B cell (primary cell): ENCODE measurements at regions not wholly inside any gene's neighbourhood (a gene's known extent, or its start where the extent isn't known, plus 50 kb on each side); places are given as distances from the start of the nearest gene placed in this dataset.

Source experiments
- ATAC-seq: fragments of 200-7000 bp; cut with Tn5 transposase; one replicate; pipeline ENCODE4 v1.10.0; 2021; ENCODE audit warnings: low read depth, mild to moderate bottlenecking, moderate number of reproducible peaks, moderate library complexity
- CTCF ChIA-PET: fragments of 350-600 bp; sonication (Branson Sonifier 250); formaldehyde crosslinking; loops from one replicate; lab custom pipeline; 2021; ENCODE audit warnings: antibody characterized with exemption, inconsistent platforms; lab: Charles Lee
- POLR2A ChIA-PET: fragments of 350-600 bp; sonication (Branson Sonifier 250); formaldehyde crosslinking; loops from one replicate; lab custom pipeline; 2021; ENCODE audit warnings: antibody characterized with exemption; lab: Charles Lee
- DNase-seq: peaks from one replicate; pipeline ENCODE4 v3.0.0; 2013
- H2AFZ ChIP-seq: 2 replicates; pipeline ENCODE4 v1.6.1; 2012; ENCODE audit warnings: mild to moderate bottlenecking, low read depth, low read length; ENCODE audit not compliant: insufficient read depth, poor library complexity, severe bottlenecking
- H3K27ac ChIP-seq, 2 donors: 1 replicate in 1 of 2; 2 replicates in 1 of 2; pipeline ENCODE4 v1.5.1; 2012 to 2013; ENCODE audit warnings: low read length in 2 of 2, mild to moderate bottlenecking in 2 of 2, moderate library complexity in 1 of 2
- H3K27me3 ChIP-seq, 4 experiments: fragments of 200-600 bp in 1 of 4; sonication (generic) in 1 of 4; replicated peaks in 1 of 4; 1 replicate in 2 of 4; 2 replicates in 2 of 4; pipeline versions ENCODE4 v1.6.1 to v1.7.0; 2013 to 2016; ENCODE audit warnings: low read length in 3 of 4, mild to moderate bottlenecking in 2 of 4, mixed read lengths in 1 of 4, moderate library complexity in 1 of 4; ENCODE audit not compliant: insufficient read depth in 4 of 4, control insufficient read depth in 3 of 4; ENCODE audit errors: control extremely low read depth in 1 of 4
- H3K36me3 ChIP-seq, 2 experiments: replicated peaks in 1 of 2; 1 replicate in 1 of 2; 2 replicates in 1 of 2; pipeline versions ENCODE4 v1.6.1 to v1.7.1; 2013; ENCODE audit warnings: low read length in 1 of 2; ENCODE audit not compliant: insufficient read depth in 2 of 2, control insufficient read depth in 1 of 2; ENCODE audit errors: control extremely low read depth in 1 of 2, extremely low read depth in 1 of 2
- H3K4me1 ChIP-seq, 2 donors: fragments of 200-600 bp in 1 of 2; sonication (generic) in 1 of 2; 1 replicate in 1 of 2; 2 replicates in 1 of 2; pipeline versions ENCODE4 v1.5.1 to v1.6.1; 2013 to 2017; ENCODE audit warnings: low read length in 2 of 2; ENCODE audit not compliant: control insufficient read depth in 2 of 2, insufficient read depth in 2 of 2
- H3K4me2 ChIP-seq: replicated peaks from 2 replicates; pipeline ENCODE3; 2012; ENCODE audit warnings: mild to moderate bottlenecking, low read depth, low read length; ENCODE audit not compliant: poor library complexity, severe bottlenecking
- H3K4me3 ChIP-seq, 5 experiments: fragments of 200-600 bp in 1 of 5; sonication (generic) in 1 of 5; 1 replicate in 3 of 5; 2 replicates in 2 of 5; pipeline versions ENCODE4 v1.5.1 to v1.7.0; 2011 to 2016; ENCODE audit warnings: low read length in 4 of 5, mild to moderate bottlenecking in 4 of 5, low read depth in 2 of 5, control low read depth in 1 of 5, moderate library complexity in 1 of 5; ENCODE audit not compliant: insufficient read depth in 1 of 5; ENCODE audit errors: control extremely low read depth in 1 of 5, extremely low read depth in 1 of 5
- H3K79me2 ChIP-seq: fragments of 200-600 bp; sonication (generic); one replicate; pipeline ENCODE4 v1.6.0; 2016; ENCODE audit warnings: low read length; ENCODE audit not compliant: control insufficient read depth, insufficient read depth
- H3K9ac ChIP-seq: fragments of 200-600 bp; sonication (generic); 2 replicates; pipeline ENCODE4 v1.6.1; 2017; ENCODE audit warnings: mild to moderate bottlenecking, low read length, moderate library complexity
- H3K9me3 ChIP-seq, 3 donors: one replicate each; pipeline versions ENCODE4 v1.6.1 to v1.7.1; 2013; ENCODE audit warnings: low read length in 2 of 3; ENCODE audit not compliant: control insufficient read depth in 2 of 3, insufficient read depth in 1 of 3; ENCODE audit errors: control extremely low read depth in 1 of 3
- H4K20me1 ChIP-seq: 2 replicates; pipeline ENCODE4 v1.6.0; 2012; ENCODE audit warnings: mild to moderate bottlenecking, low read length; ENCODE audit not compliant: insufficient read depth, control insufficient read depth, poor library complexity, severe bottlenecking
- H3K27ac Mint-ChIP-seq: one replicate; pipeline ENCODE4 v1.8.0; 2021; ENCODE audit warnings: mixed read lengths
- H3K27me3 Mint-ChIP-seq: one replicate; pipeline ENCODE4 v1.8.0; 2021; ENCODE audit warnings: mixed read lengths
- H3K4me1 Mint-ChIP-seq: one replicate; pipeline ENCODE4 v1.8.0; 2021; ENCODE audit warnings: mixed read lengths
- H3K4me3 Mint-ChIP-seq: one replicate; pipeline ENCODE4 v1.8.0; 2021; ENCODE audit warnings: mixed read lengths
- H3K9me3 Mint-ChIP-seq: one replicate; pipeline ENCODE4 v1.8.0; 2022; ENCODE audit warnings: mixed read lengths; ENCODE audit not compliant: insufficient read depth
- EZH2 ChIP-seq: IDR thresholded peaks from 2 replicates; pipeline ENCODE4 v1.6.1; 2012; ENCODE audit warnings: borderline replicate concordance, low read depth, mild to moderate bottlenecking, moderate library complexity, low read length; ENCODE audit not compliant: insufficient read depth, poor library complexity, severe bottlenecking
- WGBS: methylation state at CpG from one replicate; pipeline ENCODE4 v1.1.5; 2013; ENCODE audit warnings: missing lambda C conversion rate; ENCODE audit not compliant: insufficient coverage; 5-methylcytosine and 5-hydroxymethylcytosine counted together
- intact Hi-C: fragments of 100-400 bp; cut with micrococcal nuclease; formaldehyde crosslinking; loops from one replicate; pipeline ENCODE4 v1.10.0; 2022
- TF ChIP-seq, protein P1 (sequence below): fragments of 200-600 bp; IDR thresholded peaks from one replicate; pipeline ENCODE4 v1.8.0; 2022; ENCODE audit warnings: antibody characterized with exemption, mild to moderate bottlenecking

DNA sequence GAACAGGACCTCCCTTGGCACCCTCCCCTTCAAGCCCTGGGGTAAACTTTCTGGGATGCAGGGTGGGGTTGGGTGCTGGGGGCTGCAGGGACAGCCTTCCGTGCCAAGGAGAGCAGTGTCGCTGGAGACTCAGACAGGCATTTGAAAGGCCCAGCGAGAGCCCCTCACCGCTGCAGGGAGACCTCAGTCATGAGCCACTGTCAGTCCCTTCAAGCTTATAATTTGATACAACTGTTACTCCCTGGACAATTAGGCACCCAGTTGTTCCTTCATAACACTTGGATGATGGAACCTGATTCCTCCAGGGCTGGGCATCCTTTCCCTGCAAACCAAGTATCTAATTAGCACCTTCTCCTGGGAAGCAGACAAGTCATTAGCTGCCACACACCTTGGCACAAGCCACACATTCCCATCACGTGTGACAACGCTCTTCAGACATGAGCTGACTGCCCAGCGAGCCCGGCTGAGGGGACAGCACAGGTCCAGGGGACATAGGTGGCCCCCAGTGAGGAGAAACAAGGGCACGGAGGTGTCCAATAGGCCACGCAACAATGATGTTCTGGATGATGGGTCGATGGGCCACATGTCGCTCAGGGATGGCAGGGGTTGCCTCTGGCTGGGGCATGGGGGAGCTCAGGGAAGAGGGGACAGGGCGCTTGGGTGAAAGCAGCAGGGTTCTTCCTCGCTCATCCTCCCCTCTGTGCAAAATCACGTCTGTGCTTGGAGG, 59.6 kb downstream of the KCNF1 start:
- no peaks in the 10 kb centered on the region for H3K27me3 ChIP-seq
- ChIA-PET CTCF (no interaction called here), POLR2A (no interaction called here)
- H2AFZ ChIP-seq, result no peak overlapping the region
- H3K4me1 Mint-ChIP-seq, result no peaks in the 10 kb centered on the region
- H3K27ac Mint-ChIP-seq, result no peak overlapping the region
- H3K9me3 ChIP-seq, result peaks cover 0 to 2% (median 0%) of the 10 kb centered on the region in 3 donors
- H3K4me3 Mint-ChIP-seq, result no peak overlapping the region
- no peaks in the 10 kb centered on the region for H3K4me1 ChIP-seq
- ATAC-seq (no peak), DNase-seq (no peak)
- H3K4me2 ChIP-seq, result no peak overlapping the region
- intact Hi-C loops, result no loop called here
- no peaks in the 10 kb centered on the region for H4K20me1 ChIP-seq
- H3K9ac ChIP-seq, result no peak overlapping the region
- H3K4me3 ChIP-seq, result no peak overlapping the region
- H3K27me3 Mint-ChIP-seq, result peaks cover 43% of the 10 kb centered on the region
- H3K9me3 Mint-ChIP-seq, result no peaks in the 10 kb centered on the region
- 85% methylated on average over 15 of the region's 15 CpGs for WGBS
- no peak overlapping the region for H3K27ac ChIP-seq
- no peaks in the 10 kb centered on the region for H3K79me2 ChIP-seq
- TF ChIP-seq, protein P1, sequence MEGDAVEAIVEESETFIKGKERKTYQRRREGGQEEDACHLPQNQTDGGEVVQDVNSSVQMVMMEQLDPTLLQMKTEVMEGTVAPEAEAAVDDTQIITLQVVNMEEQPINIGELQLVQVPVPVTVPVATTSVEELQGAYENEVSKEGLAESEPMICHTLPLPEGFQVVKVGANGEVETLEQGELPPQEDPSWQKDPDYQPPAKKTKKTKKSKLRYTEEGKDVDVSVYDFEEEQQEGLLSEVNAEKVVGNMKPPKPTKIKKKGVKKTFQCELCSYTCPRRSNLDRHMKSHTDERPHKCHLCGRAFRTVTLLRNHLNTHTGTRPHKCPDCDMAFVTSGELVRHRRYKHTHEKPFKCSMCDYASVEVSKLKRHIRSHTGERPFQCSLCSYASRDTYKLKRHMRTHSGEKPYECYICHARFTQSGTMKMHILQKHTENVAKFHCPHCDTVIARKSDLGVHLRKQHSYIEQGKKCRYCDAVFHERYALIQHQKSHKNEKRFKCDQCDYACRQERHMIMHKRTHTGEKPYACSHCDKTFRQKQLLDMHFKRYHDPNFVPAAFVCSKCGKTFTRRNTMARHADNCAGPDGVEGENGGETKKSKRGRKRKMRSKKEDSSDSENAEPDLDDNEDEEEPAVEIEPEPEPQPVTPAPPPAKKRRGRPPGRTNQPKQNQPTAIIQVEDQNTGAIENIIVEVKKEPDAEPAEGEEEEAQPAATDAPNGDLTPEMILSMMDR, result no peak
- no peak for TF ChIP-seq EZH2
- H3K36me3 ChIP-seq, result no peaks in the 10 kb centered on the region

DNA sequence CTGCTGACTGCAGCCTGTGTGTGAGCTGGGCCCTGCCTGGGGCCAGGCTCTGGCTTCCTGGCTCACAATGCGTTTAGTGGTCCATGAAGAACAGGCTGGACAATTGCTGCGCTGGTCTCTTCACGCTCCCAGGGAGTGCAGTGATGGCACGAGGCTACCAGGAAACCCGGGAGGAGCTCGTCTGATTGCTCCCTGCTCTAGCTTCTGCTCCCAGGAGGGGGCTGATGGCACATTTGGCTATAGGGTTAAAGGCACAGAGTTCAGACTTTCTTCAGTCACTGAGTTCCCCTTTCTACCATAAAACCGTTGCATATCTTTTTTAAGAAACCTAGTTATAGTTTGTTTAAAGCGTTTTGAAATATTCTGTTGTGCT, 60.1 kb downstream of the KCNF1 start:
- no peak overlapping the region for H3K27ac ChIP-seq
- H3K4me1 ChIP-seq, result no peaks in the 10 kb centered on the region
- H3K4me3 ChIP-seq, result no peak overlapping the region
- no peaks in the 10 kb centered on the region for H3K9me3 Mint-ChIP-seq
- DNase-seq (no peak), ATAC-seq (no peak)
- H3K4me3 Mint-ChIP-seq, result no peak overlapping the region
- H3K27me3 ChIP-seq, result no peaks in the 10 kb centered on the region
- H3K27me3 Mint-ChIP-seq, result peaks cover 40% of the 10 kb centered on the region
- 12% methylated on average over 6 of the region's 8 CpGs for WGBS
- H3K4me1 Mint-ChIP-seq, result no peaks in the 10 kb centered on the region
- H3K4me2 ChIP-seq, result no peak overlapping the region
- H4K20me1 ChIP-seq, result no peaks in the 10 kb centered on the region
- H3K36me3 ChIP-seq, result no peaks in the 10 kb centered on the region
- no peak overlapping the region for H2AFZ ChIP-seq
- ChIA-PET POLR2A (no interaction called here), CTCF (no interaction called here)
- intact Hi-C loops, result no loop called here
- peaks cover 0 to 2% (median 0%) of the 10 kb centered on the region in 3 donors for H3K9me3 ChIP-seq
- no peak overlapping the region for H3K27ac Mint-ChIP-seq
- no peak for TF ChIP-seq EZH2
- TF ChIP-seq, protein P1, result no peak
- H3K9ac ChIP-seq, result no peak overlapping the region
- no peaks in the 10 kb centered on the region for H3K79me2 ChIP-seq
